ENCODE measurements at regions not wholly inside any gene's neighbourhood (a gene's known extent, or its start where the extent isn't known, plus 50 kb on each side); places are given as distances from the start of the nearest gene placed in this dataset.

GRCh38 chr4:54391104-54391503, 162.0 kb downstream of the PDGFRA start:
- no peak overlapping the region for H3K4me3 ChIP-seq (ENCODE audit: low read depth, low read length)
- TF ChIP-seq CTCF (IDR thresholded peaks at IDR 0.05; ENCODE audit: low read depth, low read length), result no peak

GRCh38 chr4:54392479-54392878, 163.4 kb downstream of the PDGFRA start:
- no peak overlapping the region for H3K4me3 ChIP-seq (ENCODE audit: low read depth, low read length)
- TF ChIP-seq CTCF (IDR thresholded peaks at IDR 0.05; ENCODE audit: low read depth, low read length), result no peak

- no peak overlapping the region for H3K4me3 ChIP-seq (ENCODE audit: low read depth, low read length)
- no peak for TF ChIP-seq CTCF (IDR thresholded peaks at IDR 0.05; ENCODE audit: low read depth, low read length)
Observed at GRCh38 chr4:54393243-54393642, 164.2 kb downstream of the PDGFRA start.

GRCh38 chr4:54395013-54395527, 166.0 kb downstream of the PDGFRA start:
- H3K4me3 ChIP-seq (ENCODE audit: low read depth, low read length), result no peak overlapping the region
- TF ChIP-seq CTCF (IDR thresholded peaks at IDR 0.05; ENCODE audit: low read depth, low read length), result no peak

- TF ChIP-seq CTCF (IDR thresholded peaks at IDR 0.05; ENCODE audit: low read depth, low read length), result no peak
- H3K4me3 ChIP-seq (ENCODE audit: low read depth, low read length), result no peak overlapping the region
Observed at GRCh38 chr4:54400188-54400587, 171.1 kb downstream of the PDGFRA start.

- TF ChIP-seq CTCF (IDR thresholded peaks at IDR 0.05; ENCODE audit: low read depth, low read length), result no peak
- no peak overlapping the region for H3K4me3 ChIP-seq (ENCODE audit: low read depth, low read length)
Observed at GRCh38 chr4:54400802-54401201, 171.7 kb downstream of the PDGFRA start.

- TF ChIP-seq CTCF (IDR thresholded peaks at IDR 0.05; ENCODE audit: low read depth, low read length), result no peak
Observed at GRCh38 chr4:54402880-54403480, 173.9 kb downstream of the PDGFRA start.

More at GRCh38 chr4:54402880-54403480, 173.9 kb downstream of the PDGFRA start:
- no peak overlapping the region for H3K4me3 ChIP-seq (ENCODE audit: low read depth, low read length)

Measured in WI38 (cell line).